Panc1 (cell line): ENCODE measurements at regions not wholly inside any gene's neighbourhood (a gene's known extent, or its start where the extent isn't known, plus 50 kb on each side); places are given as distances from the start of the nearest gene placed in this dataset.

Experiments
- CTCF ChIP-seq: fragments of 450-650 bp; IDR thresholded peaks from 2 replicates; pipeline ENCODE4 v1.5.1; 2017; ENCODE audit warnings: mild to moderate bottlenecking
- POLR2AphosphoS5 ChIP-seq: IDR thresholded peaks from 2 replicates; pipeline ENCODE4 v1.6.1; 2012; ENCODE audit warnings: mild to moderate bottlenecking, low read depth, low read length, moderate library complexity
- REST ChIP-seq, 2 experiments: IDR thresholded peaks; 2 replicates each; pipeline ENCODE4 v1.6.1; 2011 to 2012; ENCODE audit warnings: low read depth in 2 of 2, control low read depth in 1 of 2, low read length in 1 of 2, mild to moderate bottlenecking in 1 of 2, moderate library complexity in 1 of 2; ENCODE audit not compliant: insufficient read depth in 1 of 2
- SIN3A ChIP-seq: IDR thresholded peaks from 2 replicates; pipeline ENCODE4 v1.6.1; 2012; ENCODE audit warnings: low read depth, mild to moderate bottlenecking, low read length, moderate library complexity, borderline replicate concordance; ENCODE audit not compliant: insufficient read depth
- TCF7L2 ChIP-seq: IDR thresholded peaks from 2 replicates; pipeline ENCODE4 v1.6.1; 2011; ENCODE audit warnings: mild to moderate bottlenecking, low read depth, low read length, inconsistent platforms

GRCh38 chr4:187770345-187770744, 225.2 kb upstream of the ZFP42 start:
- no peak for TF ChIP-seq CTCF
- TF ChIP-seq REST (IDR thresholded peaks at IDR 0.05; ENCODE audit: insufficient read depth in 1 of 2, low read depth in 2 of 2, low read length in 1 of 2), result no peak
- no peak for TF ChIP-seq POLR2AphosphoS5
- TF ChIP-seq SIN3A, result no peak
- TF ChIP-seq TCF7L2, result no peak
